Ovary (tissue), 7 donors: ENCODE measurements at regions not wholly inside any gene's neighbourhood (a gene's known extent, or its start where the extent isn't known, plus 50 kb on each side); places are given as distances from the start of the nearest gene placed in this dataset.
"Not testable (repeated sequence)": the region's sequence is repeated elsewhere in the genome, so short reads cannot be mapped to it uniquely, and the experiment has no call there.

Source experiments
- DNase-seq, 5 donors: peaks; one replicate each; pipeline ENCODE4 v3.0.0-alpha.2; 2019 to 2020
- H3K27ac ChIP-seq, 2 donors: fragments of 200-600 bp; one replicate each; pipeline versions ENCODE4 v1.5.1 to v1.8.0; 2019 to 2022
- H3K27me3 ChIP-seq: fragments of 200-600 bp; one replicate; pipeline ENCODE4 v1.8.0; 2022
- H3K36me3 ChIP-seq: fragments of 200-600 bp; sonication (generic); one replicate; pipeline ENCODE4 v1.5.1; 2019
- H3K4me1 ChIP-seq: one replicate; pipeline ENCODE4 v1.8.1; 2013; ENCODE audit warnings: mild to moderate bottlenecking, moderate library complexity; ENCODE audit not compliant: insufficient read depth
- H3K4me3 ChIP-seq: fragments of 200-600 bp; sonication (generic); one replicate; pipeline ENCODE4 v1.5.1; 2017
- H3K9me3 ChIP-seq, 2 donors: fragments of 200-600 bp in 1 of 2; sonication (generic) in 1 of 2; one replicate each; pipeline versions ENCODE4 v1.5.1 to v1.8.1; 2013 to 2019; ENCODE audit warnings: mild to moderate bottlenecking in 1 of 2, moderate library complexity in 1 of 2
- CTCF ChIP-seq, 3 donors: fragments of 450-650 bp in 2 of 3; fragments of 200-600 bp in 1 of 3; IDR thresholded peaks; one replicate each; pipeline versions ENCODE4 v1.5.1 to v1.8.0; 2016 to 2022; ENCODE audit warnings: antibody characterized with exemption in 3 of 3, mild to moderate bottlenecking in 1 of 3
- EP300 ChIP-seq: sonication (generic); formaldehyde crosslinking; IDR thresholded peaks from one replicate; pipeline ENCODE4 v1.6.1; 2017; ENCODE audit warnings: antibody characterized with exemption
- POLR2A ChIP-seq: fragments of 450-650 bp; IDR thresholded peaks from one replicate; pipeline ENCODE4 v1.6.1; 2017; ENCODE audit warnings: antibody characterized with exemption, mild to moderate bottlenecking, moderate library complexity
- WGBS, 3 donors: extraction: QIAGEN DNeasy Blood & Tissue Kit in 1 of 3; methylation state at CpG; one replicate each; pipeline versions ENCODE4 v1.1.5 to v1.1.7; 2013 to 2017; 5-methylcytosine and 5-hydroxymethylcytosine counted together
- intact Hi-C, 4 donors: fragments of 100-400 bp; cut with DNase I; formaldehyde crosslinking; loops; one replicate each; pipeline versions ENCODE4 v1.11.0 to v1.15.1; 2022 to 2023
- donor health status: DM: no; HTN: no; CAD: no; lungs with moderate emphysema.
- donor health status: DM: no; HTN: no; CAD: no.
- donor health status: Bipolar disorder and iron deficiency.
- donor health status: DM: no; HTN: no; CAD: no.
- donor health status: DM: yes; HTN: yes; CAD: no.

- no peaks in the 10 kb centered on the region for H3K4me1 ChIP-seq
- no peaks in the 10 kb centered on the region for H3K27me3 ChIP-seq
- WGBS, 3 donors = 78 to 80% (median 79%) methylated on average over 6 of the region's 6 CpGs
- intact Hi-C loops = no loop called here
- no peaks in the 10 kb centered on the region for H3K36me3 ChIP-seq
- no peak overlapping the region for H3K27ac ChIP-seq
- DNase-seq = no peak
- H3K4me3 ChIP-seq = no peak overlapping the region
- no peaks in the 10 kb centered on the region for H3K9me3 ChIP-seq
- TF ChIP-seq POLR2A = no peak
- no peak for TF ChIP-seq EP300
- no peak for TF ChIP-seq CTCF (IDR thresholded peaks at IDR 0.05)
These were observed 477.3 kb downstream of the DIRAS2 start for GRCh38 chr9:90165281-90165680.

GRCh38 chr9:90166374-90166773 is 476.2 kb downstream of the DIRAS2 start:
- DNase-seq, intact Hi-C loops: not testable (repeated sequence)

GRCh38 chr9:90167914-90168313 is 474.7 kb downstream of the DIRAS2 start:
- intact Hi-C loops = no loop called here

More at GRCh38 chr9:90166374-90166773, 476.2 kb downstream of the DIRAS2 start:
- WGBS, 3 donors = 45 to 58% (median 46%) methylated on average over 3 of the region's 3 CpGs
- not testable (repeated sequence) for H3K4me1 ChIP-seq, H3K36me3 ChIP-seq, H3K4me3 ChIP-seq, H3K9me3 ChIP-seq, H3K27me3 ChIP-seq, H3K27ac ChIP-seq

GRCh38 chr9:90169490-90169889 is 473.1 kb downstream of the DIRAS2 start:
- Histone ChIP-seq H3K27ac (no peak overlapping the region), H3K27me3 (no peaks in the 10 kb centered on the region), H3K4me1 (no peaks in the 10 kb centered on the region), H3K36me3 (no peaks in the 10 kb centered on the region), H3K4me3 (no peak overlapping the region), H3K9me3 (no peaks in the 10 kb centered on the region)
- TF ChIP-seq POLR2A = no peak
- TF ChIP-seq CTCF (IDR thresholded peaks at IDR 0.05) = no peak
- TF ChIP-seq EP300 = no peak
- intact Hi-C loops = no loop called here
- no peak for DNase-seq
- WGBS, 3 donors = 19 to 44% (median 27%) methylated on average over 2 of the region's 2 CpGs

More at GRCh38 chr9:90167914-90168313, 474.7 kb downstream of the DIRAS2 start:
- H3K27me3 ChIP-seq = no peaks in the 10 kb centered on the region
- WGBS, 3 donors = 36 to 41% (median 39%) methylated on average over 2 of the region's 2 CpGs
- H3K36me3 ChIP-seq = no peaks in the 10 kb centered on the region
- H3K4me3 ChIP-seq = no peak overlapping the region
- no peak for DNase-seq
- no peak overlapping the region for H3K27ac ChIP-seq
- H3K4me1 ChIP-seq = no peaks in the 10 kb centered on the region
- H3K9me3 ChIP-seq = no peaks in the 10 kb centered on the region
- TF ChIP-seq POLR2A (no peak), CTCF (IDR thresholded peaks at IDR 0.05) (no peak), EP300 (no peak)

- H3K4me1 ChIP-seq, H3K36me3 ChIP-seq, H3K9me3 ChIP-seq, H3K27ac ChIP-seq, H3K4me3 ChIP-seq, intact Hi-C loops, H3K27me3 ChIP-seq, DNase-seq: not testable (repeated sequence)
- WGBS, 3 donors = 82 to 91% (median 83%) methylated on average over 4 of the region's 4 CpGs
These were observed 468.7 kb downstream of the DIRAS2 start for GRCh38 chr9:90173935-90174334.

GRCh38 chr9:90174346-90174745 is 468.3 kb downstream of the DIRAS2 start:
- DNase-seq, H3K4me1 ChIP-seq, H3K9me3 ChIP-seq, H3K27me3 ChIP-seq, H3K27ac ChIP-seq, H3K36me3 ChIP-seq, intact Hi-C loops, H3K4me3 ChIP-seq: not testable (repeated sequence)
- 79 to 86% (median 86%) methylated on average over 10 of the region's 10 CpGs for WGBS, 3 donors
